ENCODE measurements at regions not wholly inside any gene's neighbourhood (a gene's known extent, or its start where the extent isn't known, plus 50 kb on each side); places are given as distances from the start of the nearest gene placed in this dataset.

GRCh38 chr3:78242724-78243123, 1202.8 kb downstream of the ROBO2 start:
- Histone ChIP-seq H3K27me3 (ENCODE audit: control insufficient read depth, insufficient read depth, low read length) (no peaks in the 10 kb centered on the region), H3K4me3 (ENCODE audit: low read depth, low read length) (no peak overlapping the region), H3K36me3 (ENCODE audit: control insufficient read depth, insufficient read depth, low read length) (no peaks in the 10 kb centered on the region)
- TF ChIP-seq CTCF (IDR thresholded peaks at IDR 0.05; ENCODE audit: insufficient read depth, low read depth, low read length): no peak
- POLR2A ChIA-PET: no interaction called here
- CTCF ChIA-PET: no interaction called here
- DNase-seq (ENCODE audit: low read depth): no peak

- DNase-seq (ENCODE audit: low read depth): no peak
- ChIA-PET POLR2A (no interaction called here), CTCF (no interaction called here)
- Histone ChIP-seq H3K36me3 (ENCODE audit: control insufficient read depth, insufficient read depth, low read length) (no peaks in the 10 kb centered on the region), H3K4me3 (ENCODE audit: low read depth, low read length) (no peak overlapping the region), H3K27me3 (ENCODE audit: control insufficient read depth, insufficient read depth, low read length) (no peaks in the 10 kb centered on the region)
- TF ChIP-seq CTCF (IDR thresholded peaks at IDR 0.05; ENCODE audit: insufficient read depth, low read depth, low read length): no peak
Observed at GRCh38 chr3:78244136-78244535, 1204.2 kb downstream of the ROBO2 start.

- no peaks in the 10 kb centered on the region for H3K27me3 ChIP-seq (ENCODE audit: control insufficient read depth, insufficient read depth, low read length)
- no peak for TF ChIP-seq CTCF (IDR thresholded peaks at IDR 0.05; ENCODE audit: insufficient read depth, low read depth, low read length)
- no peaks in the 10 kb centered on the region for H3K36me3 ChIP-seq (ENCODE audit: control insufficient read depth, insufficient read depth, low read length)
- H3K4me3 ChIP-seq (ENCODE audit: low read depth, low read length): no peak overlapping the region
- ChIA-PET POLR2A (no interaction called here), CTCF (interaction anchor here (1.1 kb wide), 1 partner anchor 9 kb away, joined by 3 read pairs; no protein-coding TSS in a partner anchor)
- no peak for DNase-seq (ENCODE audit: low read depth)
Observed at GRCh38 chr3:78249294-78249693, 1209.4 kb downstream of the ROBO2 start.

- ChIA-PET CTCF (no interaction called here), POLR2A (no interaction called here)
- TF ChIP-seq CTCF (IDR thresholded peaks at IDR 0.05; ENCODE audit: insufficient read depth, low read depth, low read length): no peak
- no peaks in the 10 kb centered on the region for H3K36me3 ChIP-seq (ENCODE audit: control insufficient read depth, insufficient read depth, low read length)
- no peak overlapping the region for H3K4me3 ChIP-seq (ENCODE audit: low read depth, low read length)
- DNase-seq (ENCODE audit: low read depth): no peak
- no peaks in the 10 kb centered on the region for H3K27me3 ChIP-seq (ENCODE audit: control insufficient read depth, insufficient read depth, low read length)
Observed at GRCh38 chr3:78253860-78254259, 1214.0 kb downstream of the ROBO2 start.

- Histone ChIP-seq H3K4me3 (ENCODE audit: low read depth, low read length) (no peak overlapping the region), H3K36me3 (ENCODE audit: control insufficient read depth, insufficient read depth, low read length) (no peaks in the 10 kb centered on the region), H3K27me3 (ENCODE audit: control insufficient read depth, insufficient read depth, low read length) (no peaks in the 10 kb centered on the region)
- TF ChIP-seq CTCF (IDR thresholded peaks at IDR 0.05; ENCODE audit: insufficient read depth, low read depth, low read length): no peak
- ChIA-PET CTCF (no interaction called here), POLR2A (no interaction called here)
- peak; percentile 61 for DNase-seq (ENCODE audit: low read depth)
Observed at GRCh38 chr3:78255403-78255802, 1215.5 kb downstream of the ROBO2 start.
